ENCODE measurements at regions not wholly inside any gene's neighbourhood (a gene's known extent, or its start where the extent isn't known, plus 50 kb on each side); places are given as distances from the start of the nearest gene placed in this dataset.

DNA sequence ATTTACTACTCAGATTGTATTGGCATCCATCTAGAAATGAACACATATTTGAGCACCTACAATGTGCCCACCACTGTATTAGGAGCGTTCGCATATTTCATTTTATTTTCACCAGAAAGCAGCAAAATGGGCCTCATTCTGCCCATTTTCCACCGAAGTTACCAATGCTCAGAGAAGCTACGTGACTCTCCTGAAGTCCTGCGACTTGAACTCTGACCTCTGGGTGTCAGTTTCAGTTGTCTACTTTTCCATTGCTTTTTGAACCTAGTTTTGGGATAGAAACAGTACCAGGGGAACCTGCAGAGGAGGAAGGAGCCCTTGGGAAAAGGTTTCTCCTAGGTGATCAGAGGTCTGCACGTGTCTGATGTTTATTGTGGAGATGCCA is 139.1 kb upstream of the SDK2 start:
- no peak for DNase-seq (ENCODE audit: low read depth, low spot score)

DNA sequence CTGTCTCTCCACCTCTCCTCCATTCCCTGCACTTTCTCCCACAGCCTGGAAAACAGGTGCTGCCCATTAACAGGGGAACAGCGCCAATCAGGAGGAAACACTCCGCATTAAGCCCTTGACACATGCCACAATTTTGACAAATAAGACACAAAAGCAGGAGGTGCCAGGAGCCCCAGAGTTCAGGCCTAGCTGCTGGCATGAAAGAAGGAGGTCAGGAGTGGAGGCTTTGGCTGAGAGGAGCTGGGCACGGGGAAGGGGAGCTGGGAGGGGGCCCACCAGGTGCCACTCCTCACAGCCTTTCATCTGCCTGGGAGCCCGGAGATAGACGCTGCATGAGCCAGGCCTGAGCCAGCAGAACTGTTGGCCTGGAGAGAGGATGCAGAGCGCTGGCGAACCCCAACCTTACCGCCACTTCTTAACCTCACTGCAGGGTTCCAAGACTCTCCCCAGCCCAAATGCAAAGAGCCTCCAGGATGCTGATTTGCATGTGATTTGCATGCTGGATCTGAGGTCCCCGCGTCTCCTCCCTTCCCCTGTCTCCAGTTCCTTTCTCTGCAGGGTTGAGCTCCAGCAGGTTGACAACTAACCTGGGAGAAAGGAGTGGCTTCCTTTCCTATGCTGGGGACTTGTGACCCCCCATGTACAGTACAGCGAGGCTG is 139.8 kb upstream of the SDK2 start:
- no peak for DNase-seq (ENCODE audit: low read depth, low spot score)

DNA sequence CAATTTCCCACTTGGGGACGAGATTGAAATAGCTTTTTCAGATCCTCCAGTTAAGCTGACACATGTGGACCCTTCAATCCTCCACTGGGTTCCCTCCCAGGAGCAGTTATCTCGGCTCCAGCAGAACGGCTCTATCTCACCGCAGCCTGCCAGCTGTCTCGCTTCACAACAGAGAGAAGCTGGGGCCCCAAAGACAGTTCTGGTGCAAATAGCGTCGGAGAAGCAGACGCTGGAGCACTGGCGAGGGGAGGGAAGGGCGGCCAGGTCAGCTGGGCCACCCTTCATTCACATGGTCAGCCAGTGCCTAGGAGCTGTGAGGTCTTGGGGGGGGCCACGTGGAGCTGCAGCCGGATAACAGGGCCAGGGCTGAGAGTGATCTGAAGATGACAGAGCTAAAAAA is 141.3 kb upstream of the SDK2 start:
- DNase-seq (ENCODE audit: low read depth, low spot score) = no peak

DNA sequence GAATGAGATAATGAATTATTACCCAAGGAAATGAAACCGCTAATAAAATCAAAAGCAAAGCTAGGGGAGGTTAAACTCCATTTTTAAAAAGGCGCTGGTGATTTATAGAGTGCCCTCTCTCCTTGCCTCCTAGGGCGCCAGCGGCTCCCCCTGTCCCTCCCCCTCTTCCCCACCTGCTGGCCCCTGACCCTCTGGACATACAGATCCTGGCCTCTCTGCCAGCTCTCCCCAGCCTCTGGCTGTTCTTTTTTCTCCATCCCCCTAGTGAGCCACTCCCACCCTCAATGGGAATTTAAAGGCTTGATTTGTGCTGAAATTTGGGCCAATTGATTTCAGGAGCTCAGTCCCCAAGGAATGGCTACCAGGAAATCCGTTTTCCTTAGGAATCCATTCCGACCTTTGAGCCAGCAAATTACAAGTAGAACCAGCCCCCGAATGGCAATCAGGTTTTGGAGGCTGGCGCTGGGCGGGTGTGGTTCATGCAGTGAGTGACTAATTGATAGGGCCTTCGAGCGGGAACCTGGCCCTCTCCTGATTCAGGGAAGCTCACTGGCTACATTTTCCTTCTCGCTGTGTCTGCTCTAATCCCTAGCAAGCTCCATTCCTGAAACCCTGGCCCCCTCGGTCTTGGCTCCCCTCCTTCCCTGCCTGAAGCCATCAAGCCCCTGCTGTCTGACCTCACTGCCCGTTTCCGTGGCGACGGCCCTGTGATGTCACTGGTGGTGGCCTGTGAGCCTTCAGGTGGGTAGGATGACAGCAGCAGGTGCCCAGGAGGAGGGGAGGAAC is 141.9 kb upstream of the SDK2 start:
- no peak for DNase-seq (ENCODE audit: low read depth, low spot score)

DNA sequence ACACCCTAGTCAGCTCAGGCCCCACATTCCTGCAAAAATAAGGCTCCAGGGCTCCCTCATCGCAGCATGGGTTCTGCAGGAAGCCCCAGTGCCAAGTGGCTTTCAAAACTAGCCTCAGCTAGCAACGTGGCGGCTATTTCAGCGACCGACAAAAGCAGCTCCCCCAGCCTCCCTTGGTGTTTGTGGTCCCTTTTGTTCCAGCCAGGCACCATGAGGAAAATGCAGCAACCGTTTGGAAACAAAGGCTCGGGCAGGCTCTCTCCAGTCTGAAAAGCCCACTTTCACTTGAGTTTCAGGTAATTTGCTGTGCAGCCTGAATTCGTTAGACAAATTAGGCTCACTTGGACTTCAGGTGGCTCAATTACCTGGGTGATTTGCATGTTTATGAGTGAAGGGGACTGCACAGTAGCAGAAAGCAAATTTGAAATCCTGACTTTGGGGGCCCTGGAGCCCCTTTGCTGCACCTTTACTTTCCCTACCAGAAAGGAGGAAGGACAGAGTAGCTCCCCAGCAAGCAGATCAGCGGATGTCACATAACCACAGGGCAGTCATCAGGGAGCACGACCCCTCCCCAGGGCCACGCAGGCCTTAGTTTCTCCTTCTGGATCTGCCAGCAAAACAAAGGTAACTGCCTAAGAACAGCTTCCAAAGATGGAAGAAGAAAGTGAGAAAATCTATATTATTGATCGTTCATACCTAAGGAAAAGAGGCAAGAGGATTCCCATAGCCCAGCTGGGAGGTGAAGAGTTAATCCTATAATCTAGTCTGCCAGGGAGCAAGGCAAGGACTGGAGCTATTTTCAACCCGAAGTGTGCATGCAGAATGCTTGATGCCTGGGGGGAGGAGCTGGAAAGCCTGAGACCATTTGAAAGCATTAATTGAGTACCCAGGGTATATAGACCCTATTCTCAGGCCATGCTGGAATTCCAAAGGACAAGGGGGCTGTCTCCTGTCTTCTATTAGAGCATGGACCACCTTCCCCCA is 143.1 kb upstream of the SDK2 start:
- no peak for DNase-seq (ENCODE audit: low read depth, low spot score)

DNA sequence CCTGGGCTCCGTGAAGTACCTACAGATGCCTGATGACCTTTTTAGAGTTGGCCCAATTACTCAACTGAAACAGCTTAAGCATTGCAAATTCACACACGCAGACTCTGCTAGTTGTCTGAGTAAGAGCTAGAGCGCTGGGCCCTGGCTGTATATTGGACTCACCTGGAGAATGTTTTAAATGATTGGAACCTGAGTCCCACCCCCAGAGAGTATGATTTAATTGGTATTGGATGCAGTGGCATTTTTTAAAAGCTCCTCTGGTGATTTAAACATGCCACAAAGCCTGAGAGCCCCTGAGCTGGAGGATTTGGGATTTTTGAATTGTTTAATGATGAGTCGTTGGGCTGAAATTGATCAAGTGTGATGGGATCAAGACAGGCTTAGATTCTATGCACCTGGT is 143.9 kb upstream of the SDK2 start:
- DNase-seq (ENCODE audit: low read depth, low spot score) = no peak

DNA sequence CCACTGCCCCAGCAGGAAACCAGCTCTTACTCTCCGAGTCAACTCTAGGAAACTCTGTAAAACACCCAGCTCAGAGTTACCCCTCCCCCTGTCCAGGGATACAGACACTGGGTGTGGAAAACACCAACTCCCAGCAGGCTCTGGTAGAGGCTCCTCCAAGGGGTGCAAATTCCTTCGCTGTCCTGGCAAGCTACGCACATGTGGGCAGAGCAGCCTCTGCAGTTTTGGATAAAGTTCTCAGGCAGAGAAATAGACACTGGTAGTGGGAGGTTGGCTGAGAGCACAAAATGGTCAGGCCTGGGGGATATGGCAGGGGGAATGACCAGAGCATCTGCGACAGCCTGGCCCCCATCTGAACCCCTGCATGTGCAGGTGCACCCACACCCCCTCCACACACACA is 146.9 kb upstream of the SDK2 start:
- DNase-seq (ENCODE audit: low read depth, low spot score) = no peak

DNA sequence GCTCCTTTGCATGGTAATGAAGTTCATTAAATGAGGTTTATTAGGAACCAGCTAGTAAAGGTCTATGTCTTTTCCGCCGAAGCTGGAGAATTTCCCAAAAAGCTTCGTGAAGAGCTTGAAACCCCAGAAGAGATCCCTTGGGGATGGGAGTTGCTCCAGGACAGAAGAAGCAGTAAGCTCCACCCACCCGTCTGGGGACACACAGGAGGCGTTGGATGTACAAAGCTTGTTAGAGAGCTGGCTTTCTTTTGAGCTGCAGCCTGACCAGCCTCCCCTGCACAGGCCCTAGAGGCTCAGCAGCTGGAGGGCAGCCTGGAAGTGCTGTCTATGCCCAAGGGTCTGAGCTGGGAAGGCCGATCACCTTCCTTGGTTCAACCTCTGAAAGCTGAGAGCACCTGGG is 147.4 kb upstream of the SDK2 start:
- DNase-seq (ENCODE audit: low read depth, low spot score) = no peak

DNA sequence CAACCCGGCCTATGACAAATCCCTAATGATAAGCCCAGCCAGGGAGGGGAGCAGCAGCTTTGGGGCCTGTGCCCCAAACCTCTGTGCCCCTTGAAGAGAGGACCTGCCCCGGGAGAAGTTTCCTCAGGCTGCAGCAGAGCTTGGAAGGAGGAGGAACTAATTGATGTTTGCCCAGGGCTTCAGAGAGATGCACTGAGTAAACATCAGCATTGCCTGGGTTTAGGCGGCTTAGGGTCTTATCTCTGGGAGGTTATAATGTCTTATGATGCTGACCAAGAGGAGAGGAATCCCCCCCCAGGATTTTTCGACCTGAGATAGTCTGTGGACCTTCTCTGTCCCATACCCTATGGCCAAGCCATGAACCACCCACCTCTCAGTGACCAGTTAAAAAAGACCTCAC is 148.7 kb upstream of the SDK2 start:
- DNase-seq (ENCODE audit: low read depth, low spot score) = no peak

DNA sequence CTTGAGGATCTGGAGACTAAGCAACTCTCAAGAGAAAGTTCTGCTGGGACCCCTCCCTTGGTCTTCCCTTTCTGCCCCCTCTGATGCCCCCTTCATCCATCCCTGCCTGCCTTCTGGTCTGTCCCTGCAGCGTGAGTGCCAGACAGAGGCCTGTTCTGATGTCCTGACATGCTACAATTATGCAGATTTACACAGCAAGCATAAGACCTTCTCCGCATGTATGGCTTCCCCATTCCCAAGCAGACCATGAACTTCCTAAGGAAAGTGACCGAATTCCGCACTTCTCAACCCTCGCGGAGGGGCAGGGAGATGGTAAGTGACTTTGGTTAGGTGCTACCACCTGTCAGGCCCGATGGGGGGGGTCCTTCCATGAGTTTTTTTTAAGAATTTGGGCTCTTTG is 150.1 kb upstream of the SDK2 start:
- DNase-seq (ENCODE audit: low read depth, low spot score) = no peak

DNA sequence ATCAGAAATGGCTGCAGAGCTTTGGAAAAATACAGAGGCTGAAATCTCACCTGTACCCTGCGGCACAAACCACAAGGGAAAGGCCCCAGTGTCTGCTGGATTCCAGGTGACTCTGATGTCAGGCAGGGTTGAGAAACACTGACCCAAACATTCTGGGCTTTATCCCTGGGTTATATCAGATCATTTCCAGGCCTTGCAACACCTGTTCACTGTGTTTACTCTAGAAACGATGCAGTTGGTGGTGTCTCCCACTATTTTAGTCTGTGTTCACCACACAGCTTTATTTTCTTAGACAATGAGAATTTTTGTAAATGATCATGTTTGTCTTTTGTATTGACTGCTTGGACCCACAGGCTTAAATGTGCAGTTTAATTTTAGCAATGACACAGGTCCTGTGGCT is 151.5 kb upstream of the SDK2 start:
- DNase-seq (ENCODE audit: low read depth, low spot score) = no peak

DNA sequence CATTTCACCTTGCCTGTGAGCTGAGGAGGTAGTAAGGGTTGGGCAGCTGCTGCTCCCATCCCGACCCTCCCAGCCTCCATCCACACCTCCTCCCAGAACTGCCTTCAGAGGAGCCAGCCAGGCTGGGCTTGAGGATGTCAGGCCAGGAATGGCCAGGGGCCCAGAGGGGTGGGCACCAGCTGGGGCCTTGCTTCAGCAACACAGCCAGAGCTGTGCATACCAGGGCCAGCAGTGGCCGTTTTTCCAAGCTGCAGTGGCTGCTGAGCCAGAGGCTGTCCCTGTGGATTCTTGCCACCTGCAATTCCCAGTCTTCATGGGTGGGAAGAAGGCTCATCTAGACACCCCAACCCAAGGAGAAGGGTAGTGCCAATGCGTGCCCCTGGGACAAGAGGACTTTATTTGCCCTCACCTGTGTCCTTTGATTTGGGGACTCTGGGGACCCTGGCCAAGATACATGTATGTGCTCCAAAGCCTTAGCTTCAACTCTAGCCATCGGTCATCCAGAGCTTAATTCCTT is 153.4 kb upstream of the SDK2 start:
- no peak for DNase-seq (ENCODE audit: low read depth, low spot score)

DNA sequence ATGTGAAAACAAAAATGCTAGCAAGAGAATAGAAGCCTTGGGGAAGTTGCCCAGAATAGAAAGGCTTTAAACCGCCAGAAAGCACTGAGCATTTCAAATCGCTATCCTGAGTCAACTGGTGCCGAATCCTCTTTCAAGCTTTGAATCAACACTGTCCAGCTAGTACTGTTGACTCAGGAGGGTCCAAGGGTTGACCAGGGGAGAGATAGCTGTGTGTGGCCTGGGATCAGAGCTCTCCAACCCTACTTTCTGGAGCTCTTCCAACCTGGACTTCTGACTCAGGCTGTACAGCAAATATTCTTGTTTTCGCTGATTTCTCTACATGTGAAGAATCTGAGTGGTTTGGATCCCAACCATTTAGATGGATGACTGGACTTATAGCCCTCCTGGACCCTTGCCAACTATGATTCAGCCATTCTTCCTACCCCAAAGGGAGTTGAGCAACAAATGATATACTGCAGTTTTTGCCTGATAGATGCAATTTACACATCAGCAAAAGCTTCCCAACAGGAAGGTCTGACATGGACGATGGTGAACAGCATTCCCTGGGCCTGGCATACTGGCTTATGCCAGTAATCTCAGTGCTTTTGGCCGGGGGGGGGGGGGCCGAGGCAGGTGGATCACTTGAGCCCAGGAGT is 154.0 kb upstream of the SDK2 start:
- no peak for DNase-seq (ENCODE audit: low read depth, low spot score)

DNA sequence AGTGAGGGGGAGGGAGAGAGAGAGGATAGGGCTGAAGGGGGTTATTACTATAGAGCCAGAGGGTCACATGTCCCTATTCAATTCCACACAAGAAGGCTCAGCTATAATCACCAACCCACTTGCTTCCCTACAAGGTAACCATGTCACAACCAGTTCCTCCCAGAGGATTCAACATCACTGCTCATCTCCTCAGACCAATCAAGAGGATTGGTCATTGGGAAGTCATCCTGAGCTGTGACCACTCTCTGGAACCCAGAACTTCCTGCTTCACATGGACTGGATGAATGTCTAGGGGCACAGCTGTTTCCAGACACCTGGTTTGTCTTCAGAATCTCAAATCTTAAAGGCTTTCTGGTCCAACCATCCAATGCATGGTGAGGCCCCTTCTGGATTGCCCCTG is 154.9 kb upstream of the SDK2 start:
- DNase-seq (ENCODE audit: low read depth, low spot score) = no peak

DNA sequence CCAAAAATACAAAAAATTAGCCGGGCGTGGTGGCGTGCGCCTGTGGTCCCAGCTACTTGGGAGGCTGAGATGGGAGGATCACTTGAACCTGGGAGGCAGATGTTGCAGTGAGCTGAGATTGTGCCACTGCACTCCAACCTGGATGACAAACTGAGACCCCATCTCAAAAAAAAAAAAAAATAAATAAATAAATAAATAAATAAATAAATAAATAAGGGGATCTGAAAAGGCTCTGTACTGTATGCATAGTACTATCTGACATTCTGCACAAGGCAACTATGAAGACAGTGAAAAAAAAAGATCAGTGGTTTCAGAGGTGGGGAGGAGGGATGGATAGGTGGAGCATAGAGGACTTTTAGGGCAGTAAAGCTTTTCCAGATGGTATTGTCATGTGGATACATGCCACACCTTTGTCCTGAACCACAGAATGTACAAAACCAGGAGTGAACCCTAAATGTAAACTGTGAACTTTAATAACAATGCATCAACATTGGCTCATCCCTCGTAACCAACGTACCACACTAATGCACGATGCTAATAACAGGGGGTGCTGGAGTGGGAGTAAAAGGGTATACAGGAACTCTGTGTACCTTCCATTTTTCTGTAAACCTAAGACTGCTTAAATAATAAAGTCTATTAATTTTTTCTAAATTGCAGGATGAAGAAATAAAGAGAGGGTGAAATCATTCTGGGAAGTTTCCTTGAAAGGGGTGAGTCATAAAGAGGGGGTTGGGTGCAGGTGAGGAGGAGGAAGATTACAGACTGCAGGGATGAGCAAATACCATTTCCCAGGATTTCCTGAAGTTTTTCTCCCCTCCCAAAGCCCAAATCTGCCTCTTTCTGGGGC is 155.8 kb upstream of the SDK2 start:
- DNase-seq (ENCODE audit: low read depth, low spot score) = no peak

DNA sequence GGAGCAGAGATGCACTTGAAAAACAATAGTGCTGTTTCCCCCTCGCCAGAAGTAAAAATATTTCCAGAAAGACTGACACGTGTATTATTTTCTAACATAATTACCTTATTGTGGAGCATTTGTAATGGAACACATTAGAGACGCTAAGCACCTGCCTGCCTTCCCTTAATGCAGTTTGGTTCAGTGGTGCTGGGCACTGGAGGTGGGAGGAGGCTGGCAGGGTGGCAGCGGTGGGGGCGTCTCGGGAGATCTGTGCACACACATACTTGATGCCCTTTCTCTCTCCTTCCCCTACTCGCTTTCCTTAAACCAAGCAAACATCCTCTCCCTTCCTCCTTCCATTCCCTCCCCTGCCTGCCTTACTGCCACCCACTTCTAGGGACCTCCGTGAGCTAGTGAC is 156.6 kb upstream of the SDK2 start:
- DNase-seq (ENCODE audit: low read depth, low spot score) = no peak

DNA sequence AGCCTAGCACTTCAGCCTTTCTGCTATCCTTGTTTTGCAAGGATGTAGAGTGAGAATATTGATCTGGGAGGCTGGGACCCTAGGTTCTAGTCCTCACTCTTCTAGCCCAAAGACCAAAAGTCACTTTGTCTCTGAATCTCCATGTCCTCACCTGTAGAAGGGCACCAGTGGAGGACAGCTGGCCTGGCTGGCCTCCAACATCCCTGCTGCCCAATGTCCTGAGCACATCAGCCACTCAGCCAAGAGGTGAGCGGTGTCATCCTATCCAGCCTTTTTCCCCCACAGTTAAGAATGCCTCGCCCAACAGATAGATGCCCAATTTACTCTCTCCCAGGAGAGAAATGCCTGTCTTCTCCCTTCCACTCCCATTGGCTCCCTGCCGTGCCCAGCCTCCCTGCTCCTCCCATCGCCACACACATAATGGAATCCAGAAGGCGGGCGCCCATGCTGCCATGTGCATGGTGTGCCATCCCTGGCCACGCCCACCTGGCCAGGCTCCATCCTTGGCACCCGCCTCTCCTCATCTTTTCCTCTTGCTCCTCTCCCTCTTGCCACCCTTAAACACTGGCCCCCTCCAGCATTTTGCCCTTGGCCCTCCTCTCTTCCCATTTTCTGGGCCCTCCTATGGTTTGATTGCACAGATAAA is 157.3 kb upstream of the SDK2 start:
- no peak for DNase-seq (ENCODE audit: low read depth, low spot score)

DNA sequence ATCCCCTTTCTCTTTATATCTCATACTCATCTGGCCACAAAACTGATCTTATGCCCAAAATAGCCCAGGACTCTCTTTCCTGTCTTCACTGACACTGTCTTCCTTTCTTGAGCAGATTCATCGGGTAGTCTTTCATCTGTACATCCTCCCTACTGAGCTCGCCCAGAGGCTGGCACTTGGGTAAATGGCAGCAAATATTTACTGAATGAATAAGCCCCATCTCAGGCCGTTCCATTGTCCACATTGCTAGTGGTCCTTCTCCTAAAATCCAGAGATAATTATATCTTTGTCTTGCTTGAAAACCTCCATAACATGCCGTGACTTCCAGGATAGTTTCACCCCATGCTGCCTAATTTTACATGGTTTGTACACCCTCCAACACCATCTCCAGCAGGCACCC is 158.1 kb upstream of the SDK2 start:
- no peak for DNase-seq (ENCODE audit: low read depth, low spot score)

DNA sequence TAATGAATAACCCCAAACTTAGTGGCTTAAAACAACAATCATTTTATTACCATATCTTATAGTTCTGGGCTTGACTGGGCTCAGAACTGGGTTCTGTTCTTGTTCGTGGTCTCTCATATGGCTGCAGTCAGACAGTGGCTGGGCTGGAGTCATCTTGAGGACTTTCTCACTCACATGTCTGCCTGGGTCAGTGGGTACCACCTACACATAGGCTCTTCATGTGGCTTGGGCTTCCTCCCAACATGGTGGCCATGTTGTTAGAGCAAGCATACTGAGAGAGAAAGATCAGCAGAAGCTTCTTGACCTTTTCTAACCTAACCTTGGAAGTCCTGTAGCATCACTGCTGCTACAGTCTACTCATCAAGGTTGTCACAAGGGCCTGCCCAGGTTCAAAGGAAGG is 158.6 kb upstream of the SDK2 start:
- DNase-seq (ENCODE audit: low read depth, low spot score) = no peak

DNA sequence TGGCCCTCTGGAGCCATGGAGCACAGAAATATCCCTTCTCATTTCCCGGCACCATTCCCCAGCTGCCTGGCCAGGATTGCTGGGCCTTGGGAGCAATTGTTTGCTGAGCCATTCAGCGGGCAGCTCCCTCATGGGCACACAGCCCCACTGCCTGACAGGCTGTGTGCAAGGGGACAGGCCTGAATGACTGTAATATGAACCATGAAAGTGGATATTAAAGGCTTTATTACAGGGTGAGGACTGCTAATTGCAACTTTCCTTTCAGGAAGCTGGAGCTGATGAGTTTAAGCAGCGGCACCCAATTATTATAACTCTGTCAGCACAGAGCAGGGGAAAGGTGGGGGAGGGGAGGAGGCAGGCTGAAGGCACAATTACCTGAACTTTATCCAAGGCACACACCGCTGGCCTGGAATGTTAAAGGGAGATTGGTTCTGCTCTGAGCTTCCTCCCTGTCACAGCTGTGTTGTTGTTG is 159.8 kb upstream of the SDK2 start:
- no peak for DNase-seq (ENCODE audit: low read depth, low spot score)

Data from activated naive CD8-positive, alpha-beta T cell treated with anti-CD3 and anti-CD28 coated beads, Interleukin-2, amount 50 U/mL, for 16 hours (primary cell).